DOHH2 (cell line): ENCODE measurements at regions not wholly inside any gene's neighbourhood (a gene's known extent, or its start where the extent isn't known, plus 50 kb on each side); places are given as distances from the start of the nearest gene placed in this dataset.

ENCODE experiments used
- CTCF ChIP-seq: fragments of 200-600 bp; sonication (generic); IDR thresholded peaks from one replicate; pipeline ENCODE4 v1.5.1; 2014; ENCODE audit warnings: antibody characterized with exemption, mild to moderate bottlenecking, low read depth, low read length; ENCODE audit not compliant: poor library complexity, severe bottlenecking
- EZH2phosphoT487 ChIP-seq: fragments of 200-600 bp; sonication (generic); IDR thresholded peaks from 2 replicates; pipeline ENCODE4 v1.6.1; 2017; ENCODE audit warnings: borderline replicate concordance, mild to moderate bottlenecking, antibody characterized with exemption, low read length, moderate library complexity, mixed read lengths

DNA sequence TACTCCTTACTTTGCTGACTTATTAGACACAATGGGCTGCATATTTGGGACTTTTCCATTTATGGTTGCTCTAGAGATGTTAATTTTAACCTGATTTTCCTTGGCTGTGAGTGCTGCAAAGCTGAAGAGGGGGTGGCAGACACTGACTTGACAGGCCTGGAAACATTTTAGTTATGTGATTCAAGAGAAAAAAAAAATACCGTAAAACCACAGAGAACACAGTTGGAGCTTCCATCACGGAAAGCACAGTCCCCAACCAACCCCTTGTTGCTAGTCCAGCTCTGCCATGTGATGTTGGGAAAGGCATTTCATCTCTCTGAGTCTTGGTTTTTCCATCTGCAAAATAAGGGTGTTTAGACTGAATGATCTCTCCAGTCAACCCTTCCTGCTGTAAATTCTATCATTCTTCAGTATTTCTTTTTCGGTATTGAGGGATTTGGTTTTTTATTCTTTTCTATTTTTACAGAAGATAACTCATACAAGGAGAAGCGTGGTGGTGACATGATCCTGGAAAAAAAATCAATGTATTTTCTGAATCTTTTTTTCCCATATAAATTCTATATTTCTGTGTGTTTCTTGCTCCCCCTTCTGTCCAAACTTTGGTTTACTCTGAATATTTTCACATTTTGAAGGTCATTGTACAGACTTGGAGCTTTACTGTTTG is 246.1 kb downstream of the REEP3 start:
- TF ChIP-seq CTCF (peak; percentile 55), EZH2phosphoT487 (no peak)
